Keratinocyte (primary cell): ENCODE measurements at regions not wholly inside any gene's neighbourhood (a gene's known extent, or its start where the extent isn't known, plus 50 kb on each side); places are given as distances from the start of the nearest gene placed in this dataset.

ENCODE experiments used
- DNase-seq: peaks from one replicate; pipeline ENCODE4 v3.0.0-alpha.2; 2011; ENCODE audit warnings: low read depth, missing footprints, low spot score
- FAIRE-seq: peaks from 2 replicates; lab custom pipeline; 2011; peaks lifted over from hg19 to GRCh38; lab: Jason Lieb, UNC
- H2AFZ ChIP-seq: 2 replicates; pipeline ENCODE4 v1.6.0; 2012; ENCODE audit warnings: low read length, control low read depth, inconsistent platforms; ENCODE audit not compliant: control insufficient read depth
- H3K27ac ChIP-seq: 2 replicates; pipeline ENCODE4 v1.5.1; 2011; ENCODE audit warnings: low read length; ENCODE audit not compliant: control insufficient read depth, insufficient read depth
- H3K27me3 ChIP-seq: 3 replicates; pipeline ENCODE4 v1.6.0; 2011; ENCODE audit warnings: low read length; ENCODE audit not compliant: control insufficient read depth, insufficient read depth; ENCODE audit errors: extremely low read depth
- H3K36me3 ChIP-seq, 2 experiments: 2 replicates in 1 of 2; 3 replicates in 1 of 2; pipeline ENCODE4 v1.5.1; 2011; ENCODE audit warnings: low read length in 2 of 2, mild to moderate bottlenecking in 1 of 2; ENCODE audit not compliant: control insufficient read depth in 2 of 2, insufficient read depth in 2 of 2; ENCODE audit errors: extremely low read depth in 1 of 2
- H3K4me1 ChIP-seq: 3 replicates; pipeline ENCODE4 v1.5.1; 2011; ENCODE audit warnings: low read length; ENCODE audit not compliant: control insufficient read depth, insufficient read depth; ENCODE audit errors: extremely low read depth
- H3K4me2 ChIP-seq: 3 replicates; pipeline ENCODE4 v1.6.0; 2011; ENCODE audit warnings: low read depth, low read length; ENCODE audit not compliant: control insufficient read depth, insufficient read depth; ENCODE audit errors: extremely low read depth
- H3K4me3 ChIP-seq, 3 experiments: fragments of 200-600 bp in 1 of 3; sonication (generic) in 1 of 3; 2 replicates in 2 of 3; 3 replicates in 1 of 3; pipeline ENCODE4 v1.5.1; 2011 to 2016; ENCODE audit warnings: low read length in 3 of 3, mild to moderate bottlenecking in 3 of 3, control low read depth in 2 of 3, inconsistent platforms in 1 of 3, low read depth in 1 of 3, mixed read lengths in 1 of 3, mixed run types in 1 of 3, moderate library complexity in 1 of 3; ENCODE audit not compliant: control insufficient read depth in 2 of 3, insufficient read depth in 2 of 3; ENCODE audit errors: extremely low read depth in 1 of 3
- H3K79me2 ChIP-seq: 2 replicates; pipeline ENCODE4 v1.6.0; 2012; ENCODE audit warnings: low read length; ENCODE audit not compliant: control insufficient read depth, insufficient read depth
- H3K9ac ChIP-seq: 3 replicates; pipeline ENCODE4 v1.6.0; 2011; ENCODE audit warnings: low read length; ENCODE audit not compliant: control insufficient read depth, insufficient read depth; ENCODE audit errors: extremely low read depth
- H3K9me1 ChIP-seq: 3 replicates; pipeline ENCODE4 v1.6.0; 2011; ENCODE audit warnings: low read length; ENCODE audit not compliant: control insufficient read depth, insufficient read depth; ENCODE audit errors: extremely low read depth
- H3K9me3 ChIP-seq: 2 replicates; pipeline ENCODE4 v1.5.1; 2012; ENCODE audit warnings: low read depth, low read length; ENCODE audit not compliant: control insufficient read depth
- H4K20me1 ChIP-seq: 3 replicates; pipeline ENCODE4 v1.6.0; 2011; ENCODE audit warnings: low read length; ENCODE audit not compliant: control insufficient read depth, insufficient read depth; ENCODE audit errors: extremely low read depth
- EZH2 ChIP-seq: IDR thresholded peaks from one replicate; pipeline ENCODE4 v1.6.1; 2012; ENCODE audit warnings: inconsistent platforms, mild to moderate bottlenecking, low read length, moderate library complexity
- dilution Hi-C: fragments of 300-500 bp; cut with MboI; formaldehyde crosslinking; loops from one replicate; pipeline ENCODE4 v1.7.0; 2020; ENCODE audit warnings: low sequenced_read_pairs; ENCODE audit not compliant: extremely low pct_ligation_motif_present
- TF ChIP-seq, protein P1 (sequence below), 3 experiments: IDR thresholded peaks in 1 of 3; conservative IDR thresholded peaks in 1 of 3; optimal IDR thresholded peaks in 1 of 3; 2 replicates in 2 of 3; 3 replicates in 1 of 3; pipeline versions ENCODE3 to v1.5.1; 2011; ENCODE audit warnings: low read length in 3 of 3, mild to moderate bottlenecking in 3 of 3, moderate library complexity in 2 of 3, control low read depth in 1 of 3, inconsistent platforms in 1 of 3; ENCODE audit not compliant: insufficient read depth in 2 of 3; ENCODE audit errors: extremely low read depth in 1 of 3

DNA sequence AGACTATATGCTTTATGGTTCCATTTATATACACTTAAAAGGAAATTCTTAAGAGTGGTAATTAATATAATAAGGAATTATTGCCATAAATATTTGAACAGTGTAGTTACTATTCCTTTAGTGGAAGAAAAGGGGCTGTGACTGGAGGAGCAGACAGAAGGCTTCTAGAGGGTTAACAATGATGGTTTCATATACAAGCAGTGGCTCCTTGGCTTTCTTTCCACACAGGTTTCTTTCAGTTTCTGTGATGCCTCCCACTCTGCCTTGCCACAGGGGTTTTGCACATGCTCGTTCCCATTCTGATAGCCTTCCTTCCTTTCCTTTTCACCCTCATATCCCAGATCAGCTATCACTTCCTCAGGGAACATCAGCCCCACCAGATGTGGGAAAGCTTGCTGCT, 108.8 kb upstream of the LYSMD4 start:
- dilution Hi-C loops = no loop called here
- H3K9me1 ChIP-seq = no peaks in the 10 kb centered on the region
- H3K27ac ChIP-seq = no peak overlapping the region
- H3K9me3 ChIP-seq = no peaks in the 10 kb centered on the region
- no peak for FAIRE-seq
- H3K27me3 ChIP-seq = no peaks in the 10 kb centered on the region
- no peaks in the 10 kb centered on the region for H3K36me3 ChIP-seq
- no peak overlapping the region for H3K4me2 ChIP-seq
- H3K9ac ChIP-seq = no peak overlapping the region
- no peaks in the 10 kb centered on the region for H4K20me1 ChIP-seq
- H3K79me2 ChIP-seq = no peaks in the 10 kb centered on the region
- H3K4me1 ChIP-seq = peaks cover 5% of the 10 kb centered on the region
- H3K4me3 ChIP-seq = no peak overlapping the region
- no peak overlapping the region for H2AFZ ChIP-seq
- no peak for TF ChIP-seq EZH2
- TF ChIP-seq, protein P1, sequence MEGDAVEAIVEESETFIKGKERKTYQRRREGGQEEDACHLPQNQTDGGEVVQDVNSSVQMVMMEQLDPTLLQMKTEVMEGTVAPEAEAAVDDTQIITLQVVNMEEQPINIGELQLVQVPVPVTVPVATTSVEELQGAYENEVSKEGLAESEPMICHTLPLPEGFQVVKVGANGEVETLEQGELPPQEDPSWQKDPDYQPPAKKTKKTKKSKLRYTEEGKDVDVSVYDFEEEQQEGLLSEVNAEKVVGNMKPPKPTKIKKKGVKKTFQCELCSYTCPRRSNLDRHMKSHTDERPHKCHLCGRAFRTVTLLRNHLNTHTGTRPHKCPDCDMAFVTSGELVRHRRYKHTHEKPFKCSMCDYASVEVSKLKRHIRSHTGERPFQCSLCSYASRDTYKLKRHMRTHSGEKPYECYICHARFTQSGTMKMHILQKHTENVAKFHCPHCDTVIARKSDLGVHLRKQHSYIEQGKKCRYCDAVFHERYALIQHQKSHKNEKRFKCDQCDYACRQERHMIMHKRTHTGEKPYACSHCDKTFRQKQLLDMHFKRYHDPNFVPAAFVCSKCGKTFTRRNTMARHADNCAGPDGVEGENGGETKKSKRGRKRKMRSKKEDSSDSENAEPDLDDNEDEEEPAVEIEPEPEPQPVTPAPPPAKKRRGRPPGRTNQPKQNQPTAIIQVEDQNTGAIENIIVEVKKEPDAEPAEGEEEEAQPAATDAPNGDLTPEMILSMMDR (optimal IDR thresholded peaks at IDR 0.05 in 1 of 3, IDR thresholded peaks at IDR 0.05 in 1 of 3, conservative IDR thresholded peaks at IDR 0.05 in 1 of 3; ENCODE audit: extremely low read depth in 1 of 3, insufficient read depth in 2 of 3, low read length in 3 of 3) = no peak
- DNase-seq = no peak

DNA sequence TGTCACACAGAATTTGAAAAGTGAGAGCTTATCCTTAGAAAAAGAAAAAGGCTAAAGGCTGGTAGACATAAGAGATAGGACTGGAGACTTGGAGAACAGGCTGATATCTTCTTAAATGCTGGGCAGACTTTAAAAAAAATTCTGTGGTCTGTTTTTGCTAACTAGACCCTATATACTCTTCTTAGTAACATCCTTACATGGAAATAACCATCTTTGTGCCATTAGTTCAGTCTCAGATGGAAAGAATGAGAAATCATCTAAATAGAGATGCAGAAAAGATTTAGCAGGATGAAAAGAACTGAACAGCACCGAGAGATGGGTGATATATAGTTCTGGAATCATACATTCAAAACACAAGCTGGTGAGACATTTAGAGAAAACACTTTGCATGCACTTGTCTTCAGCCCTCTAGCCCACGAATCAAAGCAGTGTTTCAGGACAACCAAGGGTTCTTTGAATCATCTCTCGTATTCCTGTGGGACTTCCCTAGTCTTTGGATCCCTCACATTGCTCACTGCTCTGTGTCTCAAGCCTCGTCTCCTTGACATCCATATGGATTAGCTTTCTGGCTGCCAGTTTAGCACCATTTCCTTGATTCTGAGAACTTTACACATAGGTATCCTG, 93.0 kb upstream of the LYSMD4 start:
- no peak overlapping the region for H3K4me2 ChIP-seq
- no peaks in the 10 kb centered on the region for H3K4me1 ChIP-seq
- no peaks in the 10 kb centered on the region for H3K36me3 ChIP-seq
- no peaks in the 10 kb centered on the region for H3K79me2 ChIP-seq
- no peaks in the 10 kb centered on the region for H3K27me3 ChIP-seq
- no peak overlapping the region for H3K27ac ChIP-seq
- no peaks in the 10 kb centered on the region for H3K9me3 ChIP-seq
- H4K20me1 ChIP-seq = no peaks in the 10 kb centered on the region
- no peak overlapping the region for H2AFZ ChIP-seq
- dilution Hi-C loops = no loop called here
- DNase-seq (no peak), FAIRE-seq (no peak)
- H3K9me1 ChIP-seq = no peaks in the 10 kb centered on the region
- H3K9ac ChIP-seq = no peak overlapping the region
- TF ChIP-seq, protein P1 (optimal IDR thresholded peaks at IDR 0.05 in 1 of 3, IDR thresholded peaks at IDR 0.05 in 1 of 3, conservative IDR thresholded peaks at IDR 0.05 in 1 of 3; ENCODE audit: extremely low read depth in 1 of 3, insufficient read depth in 2 of 3, low read length in 3 of 3) = no peak
- no peak for TF ChIP-seq EZH2
- H3K4me3 ChIP-seq = no peak overlapping the region
